ENCODE measurements at regions not wholly inside any gene's neighbourhood (a gene's known extent, or its start where the extent isn't known, plus 50 kb on each side); places are given as distances from the start of the nearest gene placed in this dataset.

DNA sequence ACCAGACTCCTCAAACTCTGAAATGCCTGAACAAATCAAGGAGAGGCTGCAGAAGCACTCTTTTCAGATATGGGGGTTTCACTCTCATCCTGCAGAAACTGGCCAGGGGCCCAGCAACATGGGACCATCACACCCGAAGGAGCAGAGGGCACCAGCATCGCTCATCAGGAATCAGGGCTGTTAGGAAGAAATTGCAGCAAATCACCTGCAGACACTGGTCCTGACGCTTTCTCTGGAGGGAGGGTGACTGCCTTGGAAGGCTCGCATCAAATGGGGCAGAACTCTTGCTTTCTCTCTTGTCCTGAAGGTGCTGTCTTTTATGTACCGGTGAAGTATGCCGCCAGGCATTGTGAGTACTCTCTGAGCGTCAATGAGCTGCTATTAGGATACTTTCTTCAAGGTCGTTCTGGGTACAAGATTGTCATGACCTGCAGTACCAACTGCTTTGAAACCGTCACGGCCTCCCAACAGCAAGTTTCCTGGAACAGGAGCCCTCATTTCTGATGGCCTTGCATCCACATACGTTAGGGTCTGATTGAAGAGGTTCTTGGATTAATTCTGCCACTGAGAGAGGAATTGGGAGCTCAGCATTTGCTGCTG, 155.7 kb upstream of the SOX1 start:
- Histone ChIP-seq H3K4me1 (ENCODE audit: control insufficient read depth, insufficient read depth, low read length) (no peaks in the 10 kb centered on the region; the same call in 1 of the 2 replicates), H3K36me3 (ENCODE audit: control insufficient read depth, insufficient read depth, low read length) (no peaks in the 10 kb centered on the region), H3K27me3 (ENCODE audit: control insufficient read depth, insufficient read depth, low read length) (no peaks in the 10 kb centered on the region), H3K9ac (ENCODE audit: low read length) (no peak overlapping the region), H3K4me3 (ENCODE audit: low read depth, low read length) (no peak overlapping the region), H3K9me3 (ENCODE audit: control insufficient read depth, insufficient read depth, low read depth, low read length) (no peaks in the 10 kb centered on the region), H3K27ac (ENCODE audit: low read depth, low read length) (no peak overlapping the region)

DNA sequence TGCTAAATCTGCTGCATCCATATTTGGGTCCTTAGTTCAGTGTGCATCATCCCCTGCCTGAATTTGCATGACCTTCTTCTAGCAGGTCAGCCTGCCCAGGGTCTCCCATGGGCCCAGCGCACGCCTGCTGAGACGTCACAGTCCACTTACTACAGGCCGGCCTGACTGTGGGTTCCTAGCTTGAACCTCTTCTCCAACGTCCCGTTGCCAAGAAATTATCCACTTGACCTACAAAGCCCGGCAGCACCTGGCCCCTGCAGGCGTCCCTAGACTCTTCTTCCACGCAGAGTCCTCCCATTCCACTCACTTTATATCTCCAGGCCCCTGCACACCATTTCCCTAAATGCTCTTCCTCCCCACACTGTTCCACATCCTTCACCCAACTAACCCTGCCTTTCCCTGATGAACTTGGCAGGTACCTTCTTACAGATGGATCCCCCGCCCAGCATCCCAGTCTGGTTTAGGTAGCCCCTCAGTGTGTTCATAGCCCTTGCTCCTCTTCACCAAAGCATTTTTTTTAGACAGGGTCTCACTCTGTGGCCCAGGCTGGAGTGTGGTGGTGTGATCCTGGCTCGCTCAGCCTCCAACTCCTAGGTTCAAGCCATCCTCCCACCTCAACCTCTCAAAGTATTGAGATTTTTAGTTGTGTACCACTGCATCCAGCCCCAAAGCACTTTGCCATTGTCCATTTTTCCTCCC, 155.0 kb upstream of the SOX1 start:
- no peaks in the 10 kb centered on the region for H3K27me3 ChIP-seq (ENCODE audit: control insufficient read depth, insufficient read depth, low read length)
- H3K4me3 ChIP-seq (ENCODE audit: low read depth, low read length) = no peak overlapping the region

DNA sequence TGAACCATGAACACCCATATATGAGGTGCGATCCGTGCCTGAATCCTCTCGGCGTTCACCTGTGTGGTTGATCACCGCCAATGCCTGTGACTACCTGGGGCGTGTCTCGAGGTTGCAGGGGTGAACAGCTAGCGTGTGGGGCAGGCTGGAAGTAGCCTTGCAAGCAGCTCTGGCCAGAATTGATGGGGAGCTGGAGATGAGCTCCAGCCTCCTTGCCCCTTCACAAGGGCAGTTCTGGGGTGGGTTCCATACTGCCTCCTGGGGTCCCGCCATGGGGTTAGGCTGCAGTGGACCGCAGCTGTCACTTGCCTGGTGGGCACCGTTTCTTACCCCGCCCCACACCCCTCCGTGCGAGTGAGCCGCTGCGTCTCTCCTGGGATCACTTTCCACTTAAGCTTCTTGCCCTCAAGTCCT, 154.5 kb upstream of the SOX1 start:
- Histone ChIP-seq H3K9ac (ENCODE audit: low read length) (no peak overlapping the region), H3K27me3 (ENCODE audit: control insufficient read depth, insufficient read depth, low read length) (no peaks in the 10 kb centered on the region)

More for the DNA sequence above, 155.0 kb upstream of the SOX1 start:
- H3K9ac ChIP-seq (ENCODE audit: low read length) = no peak overlapping the region
- H3K9me3 ChIP-seq (ENCODE audit: control insufficient read depth, insufficient read depth, low read depth, low read length) = no peaks in the 10 kb centered on the region
- no peaks in the 10 kb centered on the region; the same call in 1 of the 2 replicates for H3K4me1 ChIP-seq (ENCODE audit: control insufficient read depth, insufficient read depth, low read length)
- no peak overlapping the region for H3K27ac ChIP-seq (ENCODE audit: low read depth, low read length)
- no peaks in the 10 kb centered on the region for H3K36me3 ChIP-seq (ENCODE audit: control insufficient read depth, insufficient read depth, low read length)

DNA sequence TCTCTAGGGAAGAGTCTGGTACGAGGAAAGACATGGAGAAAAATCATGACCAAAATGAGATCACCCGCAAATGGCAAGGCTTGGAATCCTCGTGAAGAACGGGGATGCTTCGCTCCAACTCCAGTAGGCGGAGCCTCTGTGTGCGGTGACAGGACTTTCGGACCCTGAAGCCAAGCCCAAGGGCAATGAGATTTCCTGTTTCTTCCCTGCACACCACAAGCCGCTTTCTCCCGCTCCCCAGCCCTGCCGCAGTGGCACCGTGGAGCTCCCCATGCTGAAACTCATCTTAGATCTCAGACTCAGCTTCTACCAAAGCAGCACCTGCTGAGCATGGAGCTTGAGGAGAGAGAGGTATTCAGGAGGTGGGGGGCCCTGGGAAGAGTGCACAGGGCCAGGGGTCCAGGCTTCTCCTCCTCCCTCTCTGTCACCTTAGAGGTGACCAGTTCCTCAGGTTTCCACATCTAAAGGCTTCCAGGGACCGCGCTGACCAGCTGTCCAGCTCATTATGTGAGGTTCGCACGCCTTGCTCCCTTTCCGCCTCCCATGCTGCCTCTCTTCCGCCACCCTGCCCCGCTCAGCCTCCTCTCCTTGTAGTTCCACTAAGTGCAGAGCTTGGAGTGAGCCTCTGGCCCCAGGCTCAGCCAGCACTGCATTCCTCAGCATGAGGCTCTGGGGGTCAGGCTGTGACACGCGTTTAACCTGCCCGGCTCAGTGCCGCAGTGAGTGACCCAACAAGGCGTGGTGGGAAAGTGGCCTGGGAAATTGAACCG, 153.8 kb upstream of the SOX1 start:
- H3K27me3 ChIP-seq (ENCODE audit: control insufficient read depth, insufficient read depth, low read length) = no peaks in the 10 kb centered on the region
- H3K9ac ChIP-seq (ENCODE audit: low read length) = no peak overlapping the region
- H3K9me3 ChIP-seq (ENCODE audit: control insufficient read depth, insufficient read depth, low read depth, low read length) = no peaks in the 10 kb centered on the region

More for the DNA sequence above, 154.5 kb upstream of the SOX1 start:
- no peaks in the 10 kb centered on the region for H3K9me3 ChIP-seq (ENCODE audit: control insufficient read depth, insufficient read depth, low read depth, low read length)
- H3K36me3 ChIP-seq (ENCODE audit: control insufficient read depth, insufficient read depth, low read length) = no peaks in the 10 kb centered on the region
- H3K27ac ChIP-seq (ENCODE audit: low read depth, low read length) = no peak overlapping the region
- no peak overlapping the region for H3K4me3 ChIP-seq (ENCODE audit: low read depth, low read length)
- H3K4me1 ChIP-seq (ENCODE audit: control insufficient read depth, insufficient read depth, low read length) = no peaks in the 10 kb centered on the region; the same call in 1 of the 2 replicates

DNA sequence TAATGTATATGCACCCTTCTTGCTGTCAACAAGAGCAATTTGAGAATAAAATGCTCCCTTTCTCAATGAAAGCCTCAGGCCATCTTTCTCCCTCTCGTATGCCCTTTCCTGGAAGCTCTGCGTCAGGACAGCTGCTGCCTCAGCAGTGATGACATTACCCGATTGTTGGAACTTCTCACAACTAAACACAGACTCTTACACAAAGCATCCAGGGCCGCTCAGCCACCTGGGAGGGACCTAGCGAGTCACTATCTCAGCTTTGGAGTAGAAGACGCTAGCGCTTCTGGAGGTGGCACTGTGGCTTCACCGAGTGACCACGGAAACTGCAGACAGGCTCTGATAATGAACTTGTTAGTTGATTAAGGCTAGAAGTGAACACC, 153.2 kb upstream of the SOX1 start:
- no peaks in the 10 kb centered on the region for H3K36me3 ChIP-seq (ENCODE audit: control insufficient read depth, insufficient read depth, low read length)
- H3K9me3 ChIP-seq (ENCODE audit: control insufficient read depth, insufficient read depth, low read depth, low read length) = no peaks in the 10 kb centered on the region
- no peak overlapping the region for H3K4me3 ChIP-seq (ENCODE audit: low read depth, low read length)
- no peak overlapping the region for H3K27ac ChIP-seq (ENCODE audit: low read depth, low read length)
- H3K27me3 ChIP-seq (ENCODE audit: control insufficient read depth, insufficient read depth, low read length) = no peaks in the 10 kb centered on the region
- H3K9ac ChIP-seq (ENCODE audit: low read length) = no peak overlapping the region
- no peaks in the 10 kb centered on the region; the same call in 1 of the 2 replicates for H3K4me1 ChIP-seq (ENCODE audit: control insufficient read depth, insufficient read depth, low read length)

More for the DNA sequence above, 153.8 kb upstream of the SOX1 start:
- H3K27ac ChIP-seq (ENCODE audit: low read depth, low read length) = no peak overlapping the region
- H3K4me1 ChIP-seq (ENCODE audit: control insufficient read depth, insufficient read depth, low read length) = no peaks in the 10 kb centered on the region; the same call in 1 of the 2 replicates
- H3K36me3 ChIP-seq (ENCODE audit: control insufficient read depth, insufficient read depth, low read length) = no peaks in the 10 kb centered on the region
- no peak overlapping the region for H3K4me3 ChIP-seq (ENCODE audit: low read depth, low read length)

DNA sequence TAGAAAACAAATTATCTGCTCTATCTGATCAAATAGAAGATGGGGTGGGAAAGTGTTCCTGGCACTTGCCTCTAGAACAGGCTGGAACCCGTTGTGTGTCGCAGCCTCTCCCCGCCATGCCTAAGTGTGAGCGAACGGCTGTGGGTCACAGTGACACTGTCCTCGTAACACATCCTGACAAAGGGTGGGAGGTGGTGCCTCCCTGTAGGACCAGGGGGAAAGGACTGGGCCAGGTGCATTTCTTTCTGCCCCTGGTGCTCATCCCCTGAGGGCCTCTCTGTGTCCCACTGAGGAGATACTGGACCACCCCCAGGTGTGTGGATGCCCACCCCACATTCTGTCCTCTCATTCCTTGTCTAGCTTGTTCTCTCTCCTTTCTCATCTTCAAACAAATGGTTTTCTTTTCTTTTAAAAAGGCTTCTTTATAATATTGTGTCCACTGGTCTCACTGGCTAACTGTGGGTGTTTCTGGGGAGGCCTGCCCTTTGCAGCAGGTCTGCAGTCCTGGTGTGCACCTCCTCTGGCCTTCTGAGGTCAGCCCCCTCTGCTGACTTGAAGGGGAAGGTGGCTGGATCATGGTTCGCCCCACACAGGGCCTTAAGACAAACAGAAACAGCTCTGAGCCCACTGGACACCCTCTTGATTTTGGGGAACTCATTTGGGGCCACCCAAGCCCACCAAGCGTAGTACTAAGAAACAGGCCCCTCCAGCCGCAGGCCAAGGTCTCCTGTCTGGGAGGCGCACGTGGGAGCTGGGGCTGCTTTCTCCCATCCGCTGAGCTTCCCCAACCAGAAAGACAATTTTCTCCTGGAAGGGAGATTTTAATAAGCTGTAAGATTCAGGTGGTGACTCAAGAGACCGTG, 152.5 kb upstream of the SOX1 start:
- Histone ChIP-seq H3K36me3 (ENCODE audit: control insufficient read depth, insufficient read depth, low read length) (no peaks in the 10 kb centered on the region), H3K4me1 (ENCODE audit: control insufficient read depth, insufficient read depth, low read length) (no peaks in the 10 kb centered on the region; the same call in 1 of the 2 replicates), H3K4me3 (ENCODE audit: low read depth, low read length) (no peak overlapping the region), H3K27ac (ENCODE audit: low read depth, low read length) (no peak overlapping the region), H3K9me3 (ENCODE audit: control insufficient read depth, insufficient read depth, low read depth, low read length) (no peaks in the 10 kb centered on the region), H3K27me3 (ENCODE audit: control insufficient read depth, insufficient read depth, low read length) (no peaks in the 10 kb centered on the region), H3K9ac (ENCODE audit: low read length) (no peak overlapping the region)

DNA sequence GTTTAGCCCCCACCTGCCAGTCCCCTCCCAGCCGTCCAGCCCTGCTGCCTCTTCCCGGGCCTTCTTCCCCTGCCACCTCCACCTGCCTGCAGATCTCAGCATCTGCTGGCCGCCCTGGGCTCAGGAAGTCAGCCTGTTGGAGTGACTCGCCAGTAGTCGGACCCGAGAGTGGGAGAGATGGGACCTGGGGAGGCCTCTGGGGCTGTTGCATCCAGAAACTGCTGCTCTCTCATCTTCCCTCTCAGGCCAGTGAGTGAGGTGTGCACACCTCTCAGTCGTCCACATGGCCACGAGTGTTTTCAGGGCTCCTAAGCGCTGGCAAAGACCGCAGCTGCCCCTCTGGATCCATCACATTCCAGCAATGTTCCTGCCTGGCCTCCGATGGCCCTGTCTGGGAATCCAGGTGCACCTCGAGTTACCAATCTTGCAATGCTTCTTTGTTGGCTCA, 151.8 kb upstream of the SOX1 start:
- H3K27me3 ChIP-seq (ENCODE audit: control insufficient read depth, insufficient read depth, low read length) = no peaks in the 10 kb centered on the region
- H3K4me1 ChIP-seq (ENCODE audit: control insufficient read depth, insufficient read depth, low read length) = no peaks in the 10 kb centered on the region; the same call in 1 of the 2 replicates
- no peak overlapping the region for H3K4me3 ChIP-seq (ENCODE audit: low read depth, low read length)
- no peak overlapping the region for H3K27ac ChIP-seq (ENCODE audit: low read depth, low read length)
- no peaks in the 10 kb centered on the region for H3K36me3 ChIP-seq (ENCODE audit: control insufficient read depth, insufficient read depth, low read length)
- H3K9ac ChIP-seq (ENCODE audit: low read length) = no peak overlapping the region
- H3K9me3 ChIP-seq (ENCODE audit: control insufficient read depth, insufficient read depth, low read depth, low read length) = no peaks in the 10 kb centered on the region

DNA sequence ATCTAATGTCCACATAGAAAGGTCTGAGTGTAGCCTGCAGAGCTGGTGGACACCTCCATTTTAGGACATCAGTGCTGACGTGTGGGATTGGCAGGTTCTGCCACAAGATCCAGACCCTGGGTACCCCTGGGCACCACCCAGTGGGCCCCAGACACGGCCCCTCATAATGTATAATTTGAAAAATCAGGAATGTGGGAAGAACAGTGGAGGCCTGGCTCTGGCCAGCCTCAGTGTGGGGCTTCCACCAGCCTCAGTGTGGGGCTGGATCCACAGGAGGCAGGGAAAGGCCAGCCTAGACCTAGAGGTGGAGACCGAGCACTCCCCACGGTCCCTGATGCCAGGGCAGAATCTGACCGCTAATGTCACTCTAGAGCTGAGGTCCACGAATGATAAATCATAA, 150.7 kb upstream of the SOX1 start:
- H3K4me3 ChIP-seq (ENCODE audit: low read depth, low read length) = no peak overlapping the region
- no peaks in the 10 kb centered on the region for H3K36me3 ChIP-seq (ENCODE audit: control insufficient read depth, insufficient read depth, low read length)
- no peaks in the 10 kb centered on the region for H3K9me3 ChIP-seq (ENCODE audit: control insufficient read depth, insufficient read depth, low read depth, low read length)
- H3K27me3 ChIP-seq (ENCODE audit: control insufficient read depth, insufficient read depth, low read length) = no peaks in the 10 kb centered on the region
- H3K27ac ChIP-seq (ENCODE audit: low read depth, low read length) = no peak overlapping the region
- no peaks in the 10 kb centered on the region; the same call in 1 of the 2 replicates for H3K4me1 ChIP-seq (ENCODE audit: control insufficient read depth, insufficient read depth, low read length)
- H3K9ac ChIP-seq (ENCODE audit: low read length) = no peak overlapping the region

DNA sequence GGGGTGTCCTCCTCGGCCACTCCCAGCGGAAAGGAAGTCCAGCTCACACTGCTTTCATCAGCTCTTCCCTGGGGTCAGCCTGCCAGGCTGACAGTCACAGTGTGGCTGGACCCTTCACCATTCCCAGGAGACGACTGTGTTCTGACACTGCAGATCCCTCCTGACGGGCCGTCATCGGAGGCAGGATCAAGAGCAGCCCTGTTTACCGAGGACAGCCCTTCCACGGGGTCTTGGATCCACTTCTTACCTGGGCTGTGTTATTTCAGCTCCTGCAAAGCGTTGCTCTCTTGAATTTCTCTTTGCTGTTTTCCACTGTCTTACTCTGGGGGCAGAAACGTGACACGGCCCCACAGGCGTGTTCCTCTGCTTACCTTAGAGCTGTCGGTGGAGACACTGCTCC, 149.9 kb upstream of the SOX1 start:
- no peak overlapping the region for H3K9ac ChIP-seq (ENCODE audit: low read length)
- H3K27ac ChIP-seq (ENCODE audit: low read depth, low read length) = no peak overlapping the region
- no peaks in the 10 kb centered on the region; the same call in 1 of the 2 replicates for H3K4me1 ChIP-seq (ENCODE audit: control insufficient read depth, insufficient read depth, low read length)
- peaks cover 7% of the 10 kb centered on the region; the same call in 1 of the 2 replicates for H3K27me3 ChIP-seq (ENCODE audit: control insufficient read depth, insufficient read depth, low read length)
- no peak overlapping the region for H3K4me3 ChIP-seq (ENCODE audit: low read depth, low read length)
- no peaks in the 10 kb centered on the region for H3K9me3 ChIP-seq (ENCODE audit: control insufficient read depth, insufficient read depth, low read depth, low read length)
- no peaks in the 10 kb centered on the region for H3K36me3 ChIP-seq (ENCODE audit: control insufficient read depth, insufficient read depth, low read length)

DNA sequence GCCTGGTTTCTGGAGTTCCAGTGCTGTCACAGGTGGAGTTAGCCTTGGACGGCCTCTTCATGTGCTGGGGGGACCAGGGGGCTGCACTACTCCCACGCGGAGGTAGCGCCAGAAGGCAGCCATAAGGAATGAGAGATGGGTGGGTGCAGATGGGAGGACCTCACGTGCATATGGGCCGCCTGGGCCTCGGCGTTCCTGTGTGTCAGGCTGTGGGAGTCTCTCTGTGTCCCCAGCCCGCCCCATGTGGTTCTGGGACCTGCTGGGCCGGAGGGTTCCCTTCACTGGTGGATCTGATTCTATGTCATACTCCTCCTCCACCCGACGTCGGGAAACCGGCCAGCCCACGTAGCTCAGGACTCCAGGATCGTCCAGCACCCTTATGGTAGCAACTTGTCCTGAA, 149.0 kb upstream of the SOX1 start:
- Histone ChIP-seq H3K4me3 (ENCODE audit: low read depth, low read length) (no peak overlapping the region), H3K27ac (ENCODE audit: low read depth, low read length) (no peak overlapping the region), H3K9me3 (ENCODE audit: control insufficient read depth, insufficient read depth, low read depth, low read length) (no peaks in the 10 kb centered on the region), H3K4me1 (ENCODE audit: control insufficient read depth, insufficient read depth, low read length) (no peaks in the 10 kb centered on the region; the same call in 1 of the 2 replicates), H3K36me3 (ENCODE audit: control insufficient read depth, insufficient read depth, low read length) (no peaks in the 10 kb centered on the region), H3K27me3 (ENCODE audit: control insufficient read depth, insufficient read depth, low read length) (peaks cover 8% of the 10 kb centered on the region; the same call in 1 of the 2 replicates), H3K9ac (ENCODE audit: low read length) (no peak overlapping the region)

Measured in HUES6 (cell line).